HUES64 (cell line): ENCODE measurements at regions not wholly inside any gene's neighbourhood (a gene's known extent, or its start where the extent isn't known, plus 50 kb on each side); places are given as distances from the start of the nearest gene placed in this dataset.

Experiments
- H3K27ac ChIP-seq: 2 replicates; pipeline ENCODE4 v1.7.0; 2013; ENCODE audit warnings: low read depth, low read length, inconsistent platforms
- H3K27me3 ChIP-seq: 2 replicates; pipeline ENCODE4 v1.6.1; 2013; ENCODE audit warnings: mild to moderate bottlenecking, low read length; ENCODE audit not compliant: insufficient read depth
- H3K36me3 ChIP-seq: 2 replicates; pipeline ENCODE4 v1.6.1; 2013; ENCODE audit warnings: mild to moderate bottlenecking, low read length; ENCODE audit not compliant: insufficient read depth
- H3K4me1 ChIP-seq: 2 replicates; pipeline ENCODE4 v1.6.1; 2013; ENCODE audit warnings: mild to moderate bottlenecking, low read length, moderate library complexity; ENCODE audit not compliant: insufficient read depth
- H3K4me3 ChIP-seq: 2 replicates; pipeline ENCODE4 v1.5.1; 2013; ENCODE audit warnings: mild to moderate bottlenecking, low read length, moderate library complexity
- H3K9ac ChIP-seq: 2 replicates; pipeline ENCODE4 v1.6.1; 2013; ENCODE audit warnings: mild to moderate bottlenecking, low read depth, low read length
- H3K9me3 ChIP-seq: 2 replicates; pipeline ENCODE4 v1.6.1; 2013; ENCODE audit warnings: low read depth, low read length; ENCODE audit not compliant: insufficient read depth
- WGBS: fragments of 150-250, 120-280 bp; methylation state at CpG from one replicate; pipeline ENCODE4 v1.1.7; 2013; ENCODE audit warnings: missing lambda C conversion rate; 5-methylcytosine and 5-hydroxymethylcytosine counted together

GRCh38 chr5:167346461-167346860 is 945.0 kb upstream of the WWC1 start:
- WGBS = 93% methylated on average over 4 of the region's 4 CpGs
- H3K27ac ChIP-seq = no peak overlapping the region
- no peaks in the 10 kb centered on the region for H3K36me3 ChIP-seq
- H3K4me1 ChIP-seq = no peaks in the 10 kb centered on the region
- H3K9ac ChIP-seq = no peak overlapping the region
- no peak overlapping the region for H3K4me3 ChIP-seq
- H3K27me3 ChIP-seq = no peaks in the 10 kb centered on the region
- no peaks in the 10 kb centered on the region for H3K9me3 ChIP-seq

- Histone ChIP-seq H3K4me1 (peaks cover 12% of the 10 kb centered on the region), H3K4me3 (no peak overlapping the region), H3K36me3 (no peaks in the 10 kb centered on the region), H3K27me3 (no peaks in the 10 kb centered on the region), H3K9me3 (no peaks in the 10 kb centered on the region), H3K27ac (no peak overlapping the region), H3K9ac (no peak overlapping the region)
- 91% methylated on average over 12 of the region's 12 CpGs for WGBS
These were observed 943.1 kb upstream of the WWC1 start for GRCh38 chr5:167348251-167348926.

GRCh38 chr5:167348980-167349379 is 942.5 kb upstream of the WWC1 start:
- H3K4me3 ChIP-seq = no peak overlapping the region

GRCh38 chr5:167351316-167351715 is 940.1 kb upstream of the WWC1 start:
- Histone ChIP-seq H3K9me3 (no peaks in the 10 kb centered on the region), H3K27ac (no peak overlapping the region), H3K36me3 (no peaks in the 10 kb centered on the region), H3K4me1 (peaks cover 28% of the 10 kb centered on the region), H3K27me3 (no peaks in the 10 kb centered on the region), H3K9ac (no peak overlapping the region), H3K4me3 (no peak overlapping the region)
- WGBS = 94% methylated on average over 4 of the region's 4 CpGs

More at GRCh38 chr5:167348980-167349379, 942.5 kb upstream of the WWC1 start:
- no peaks in the 10 kb centered on the region for H3K36me3 ChIP-seq
- 100% methylated on average over 2 of the region's 3 CpGs for WGBS
- H3K9me3 ChIP-seq = no peaks in the 10 kb centered on the region
- no peak overlapping the region for H3K9ac ChIP-seq
- H3K27me3 ChIP-seq = no peaks in the 10 kb centered on the region
- peaks cover 12% of the 10 kb centered on the region for H3K4me1 ChIP-seq
- H3K27ac ChIP-seq = no peak overlapping the region

GRCh38 chr5:167352801-167353200 is 938.6 kb upstream of the WWC1 start:
- Histone ChIP-seq H3K4me3 (no peak overlapping the region; the same call in 1 of the 2 replicates), H3K27ac (no peak overlapping the region), H3K4me1 (peaks cover 29% of the 10 kb centered on the region), H3K36me3 (no peaks in the 10 kb centered on the region), H3K9me3 (no peaks in the 10 kb centered on the region), H3K9ac (no peak overlapping the region), H3K27me3 (no peaks in the 10 kb centered on the region)
- WGBS = 58% methylated on average over 9 of the region's 10 CpGs

GRCh38 chr5:167355346-167355745 is 936.1 kb upstream of the WWC1 start:
- peak overlapping the region; percentile 57; the same call in 1 of the 2 replicates for H3K27ac ChIP-seq
- H3K9ac ChIP-seq = peak overlapping the region; percentile 17; the same call in 1 of the 2 replicates
- no peaks in the 10 kb centered on the region for H3K27me3 ChIP-seq
- WGBS = 68% methylated on average over 5 of the region's 5 CpGs
- H3K9me3 ChIP-seq = peaks cover 2% of the 10 kb centered on the region; the same call in 1 of the 2 replicates
- H3K4me1 ChIP-seq = peaks cover 42% of the 10 kb centered on the region
- H3K36me3 ChIP-seq = no peaks in the 10 kb centered on the region
- no peak overlapping the region for H3K4me3 ChIP-seq

GRCh38 chr5:167356374-167356773 is 935.1 kb upstream of the WWC1 start:
- WGBS = 94% methylated on average over 1 of the region's 1 CpG
- no peaks in the 10 kb centered on the region for H3K36me3 ChIP-seq
- H3K9ac ChIP-seq = no peak overlapping the region
- H3K27ac ChIP-seq = no peak overlapping the region
- H3K4me3 ChIP-seq = no peak overlapping the region
- H3K9me3 ChIP-seq = peaks cover 2% of the 10 kb centered on the region; the same call in 1 of the 2 replicates
- H3K4me1 ChIP-seq = peaks cover 42% of the 10 kb centered on the region
- no peaks in the 10 kb centered on the region for H3K27me3 ChIP-seq

GRCh38 chr5:167358868-167359492 is 932.5 kb upstream of the WWC1 start:
- Histone ChIP-seq H3K4me3 (peak overlapping the region; percentile 4; the same call in 1 of the 2 replicates), H3K4me1 (peaks cover 30% of the 10 kb centered on the region), H3K27me3 (no peaks in the 10 kb centered on the region), H3K9ac (peak overlapping the region; percentile 49; the same call in 1 of the 2 replicates), H3K36me3 (no peaks in the 10 kb centered on the region), H3K9me3 (peaks cover 6% of the 10 kb centered on the region), H3K27ac (peak overlapping the region; percentile 89)
- WGBS = 9% methylated on average over 4 of the region's 6 CpGs

GRCh38 chr5:167361795-167362194 is 929.6 kb upstream of the WWC1 start:
- Histone ChIP-seq H3K9ac (no peak overlapping the region), H3K4me1 (peaks cover 14% of the 10 kb centered on the region), H3K27ac (no peak overlapping the region), H3K4me3 (no peak overlapping the region), H3K36me3 (no peaks in the 10 kb centered on the region), H3K27me3 (no peaks in the 10 kb centered on the region), H3K9me3 (peaks cover 17% of the 10 kb centered on the region)
- 93% methylated on average over 1 of the region's 1 CpG for WGBS

- 100% methylated on average over 1 of the region's 2 CpGs for WGBS
- no peaks in the 10 kb centered on the region for H3K36me3 ChIP-seq
- peaks cover 17% of the 10 kb centered on the region for H3K9me3 ChIP-seq
- H3K4me3 ChIP-seq = no peak overlapping the region
- no peak overlapping the region for H3K27ac ChIP-seq
- H3K9ac ChIP-seq = no peak overlapping the region
- peaks cover 10% of the 10 kb centered on the region for H3K4me1 ChIP-seq
- no peaks in the 10 kb centered on the region for H3K27me3 ChIP-seq
These were observed 928.4 kb upstream of the WWC1 start for GRCh38 chr5:167363065-167363464.

- Histone ChIP-seq H3K27me3 (no peaks in the 10 kb centered on the region), H3K4me3 (no peak overlapping the region), H3K36me3 (no peaks in the 10 kb centered on the region), H3K9ac (no peak overlapping the region), H3K9me3 (no peaks in the 10 kb centered on the region), H3K4me1 (peaks cover 17% of the 10 kb centered on the region; the same call in 1 of the 2 replicates), H3K27ac (no peak overlapping the region)
- 92% methylated on average over 17 of the region's 17 CpGs for WGBS
These were observed 916.3 kb upstream of the WWC1 start for GRCh38 chr5:167375125-167375524.
